CD4-positive, alpha-beta T cell treated with Interleukin-15 for 4 hours (primary cell): ENCODE measurements at regions not wholly inside any gene's neighbourhood (a gene's known extent, or its start where the extent isn't known, plus 50 kb on each side); places are given as distances from the start of the nearest gene placed in this dataset.
"Not testable (repeated sequence)": the region's sequence is repeated elsewhere in the genome, so short reads cannot be mapped to it uniquely, and the experiment has no call there.

ENCODE experiments used
- DNase-seq: peaks from one replicate; pipeline ENCODE4 v3.0.0-alpha.2; 2020; ENCODE audit warnings: low spot score

DNA sequence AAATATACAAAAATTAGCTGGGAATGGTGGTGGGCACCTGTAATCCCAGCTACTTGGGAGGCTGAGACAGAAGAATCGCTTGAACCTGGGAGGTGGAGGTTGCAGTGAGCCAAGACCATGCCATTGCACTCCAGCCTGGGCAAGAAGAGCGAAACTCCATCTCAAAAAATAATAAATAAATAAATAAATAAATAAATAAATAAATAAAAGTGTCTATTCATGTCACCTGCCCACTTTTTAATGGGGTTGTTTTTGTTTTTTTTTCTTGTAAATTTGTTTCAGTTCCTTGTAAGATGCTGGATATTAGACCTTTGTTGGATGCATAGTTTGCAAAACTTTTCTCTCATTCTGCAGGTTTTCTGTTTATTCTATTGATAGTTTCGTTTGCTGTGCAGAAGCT, 71.9 kb upstream of the KCNAB1 start:
- DNase-seq, result not testable (repeated sequence)

DNA sequence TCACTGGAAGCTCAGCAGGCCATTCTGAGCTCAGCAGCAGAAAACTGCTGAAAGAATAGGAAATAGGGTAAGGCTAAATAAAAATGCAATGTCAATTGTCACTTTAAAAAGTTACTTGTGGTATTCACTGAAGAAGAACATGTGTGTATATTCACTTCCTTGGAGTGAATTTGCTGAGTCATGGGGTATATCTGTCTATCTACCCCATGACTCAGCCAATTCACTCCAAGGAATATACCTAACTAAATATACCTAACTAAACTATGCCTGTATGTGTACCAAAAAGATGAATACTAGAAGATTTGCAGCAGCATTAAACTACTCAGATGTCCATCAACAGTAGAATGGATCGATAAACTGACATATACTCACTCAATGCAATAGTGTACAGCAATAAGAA, 69.5 kb upstream of the KCNAB1 start:
- DNase-seq, result no peak

DNA sequence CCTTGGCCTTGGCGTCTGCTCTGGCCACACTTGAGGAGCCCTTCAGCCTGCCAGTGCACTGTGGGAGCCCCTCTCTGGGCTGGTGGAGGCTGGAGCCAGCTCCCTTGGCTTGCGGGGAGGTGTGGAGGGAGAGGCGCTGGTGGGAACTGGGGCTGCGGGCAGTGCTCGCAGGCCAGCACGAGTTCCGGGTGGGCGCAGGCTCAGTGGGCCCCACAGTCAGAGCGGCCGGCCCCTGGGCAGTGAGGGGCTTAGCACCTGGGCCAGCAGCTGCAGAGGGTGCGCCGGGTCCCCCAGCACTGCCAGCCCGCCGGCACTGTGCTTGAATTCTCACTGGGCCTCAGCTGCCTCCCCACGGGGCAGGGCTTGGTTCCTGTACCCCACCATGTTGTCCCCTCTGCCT, 68.7 kb upstream of the KCNAB1 start:
- no peak for DNase-seq

DNA sequence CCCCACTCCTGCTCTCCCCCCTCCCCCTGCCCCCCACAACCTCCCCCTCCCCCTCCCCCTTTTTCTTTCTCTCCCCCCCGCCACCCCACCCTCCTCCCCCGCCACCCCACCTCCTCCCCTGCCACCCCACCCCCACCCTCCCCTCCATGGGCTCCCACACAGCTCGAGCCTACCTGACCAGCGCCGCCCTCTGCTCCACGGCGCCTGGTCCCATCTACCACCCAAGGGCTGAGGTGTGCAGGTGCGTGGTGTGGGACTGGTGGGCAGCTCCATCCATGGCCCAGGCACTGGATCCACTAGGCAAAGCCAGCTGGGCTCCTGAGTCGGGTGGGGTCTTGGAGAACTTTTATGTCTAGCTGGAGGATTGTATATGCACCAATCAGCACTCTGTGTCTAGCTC, 68.3 kb upstream of the KCNAB1 start:
- DNase-seq, result no peak

DNA sequence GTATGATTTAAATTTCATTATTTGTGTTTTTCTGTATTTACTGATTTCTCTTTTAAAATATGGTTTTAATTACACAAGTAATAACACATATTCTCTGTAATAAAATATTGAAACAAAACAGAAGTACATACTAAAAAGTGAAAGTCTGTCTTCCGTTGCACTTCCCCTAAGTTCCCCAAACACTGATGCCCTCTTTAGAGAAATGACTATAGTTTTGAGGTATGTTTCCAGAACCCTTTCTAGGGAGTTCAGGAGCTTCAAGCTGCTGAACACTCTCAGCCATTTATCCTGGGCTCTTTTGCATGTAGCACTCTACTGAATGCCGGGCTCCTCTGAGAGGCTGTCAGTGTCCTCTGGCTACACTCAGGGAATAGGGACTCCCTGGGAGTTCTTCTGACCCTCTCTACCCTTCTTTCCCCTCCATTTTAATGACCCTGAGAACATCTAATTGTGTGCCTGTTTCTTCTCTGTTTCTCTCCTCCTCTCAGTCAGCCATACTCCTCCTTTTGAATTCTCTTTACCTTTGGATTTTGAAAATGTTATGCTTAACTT, 60.4 kb upstream of the KCNAB1 start:
- no peak for DNase-seq

DNA sequence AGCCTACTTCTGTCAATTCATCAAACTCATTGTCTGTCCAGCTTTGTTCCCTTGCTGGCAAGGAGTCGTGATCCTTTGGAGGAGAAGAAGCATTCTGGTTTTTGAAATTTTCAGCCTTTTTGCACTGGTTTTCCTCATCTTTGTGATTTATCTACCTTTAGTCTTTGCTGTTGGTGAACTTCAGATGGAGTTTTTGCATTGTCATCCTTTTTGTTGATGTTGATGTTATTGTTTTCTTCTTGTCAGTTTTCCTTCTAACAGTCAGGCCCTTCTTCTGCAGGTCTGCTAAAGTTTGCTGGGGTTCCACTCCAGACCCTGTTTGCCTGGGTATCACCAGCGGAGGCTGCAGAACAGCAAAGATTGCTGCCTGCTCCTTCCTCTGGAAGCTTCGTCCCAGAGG, 52.2 kb upstream of the KCNAB1 start:
- not testable (repeated sequence) for DNase-seq

DNA sequence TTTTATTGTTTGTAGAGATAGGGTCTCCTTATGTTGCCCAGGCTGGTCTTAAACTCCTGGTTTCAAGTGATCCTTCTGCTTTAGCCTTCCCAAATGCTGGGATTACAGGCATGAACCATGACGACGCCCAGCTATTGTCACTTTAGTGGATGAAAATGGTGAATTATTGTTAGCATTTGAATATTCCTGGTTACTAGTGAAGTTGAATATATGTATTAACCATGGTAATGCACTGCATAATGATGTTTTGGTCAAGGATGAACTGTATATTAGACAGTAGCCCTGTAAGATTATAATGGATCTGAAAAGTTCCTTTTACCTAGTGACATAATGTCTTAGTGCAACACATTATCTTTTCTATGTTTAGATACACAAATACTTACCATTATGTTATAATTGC, 50.4 kb upstream of the KCNAB1 start:
- no peak for DNase-seq
